Esophagus squamous epithelium (tissue), 4 donors: ENCODE measurements at regions not wholly inside any gene's neighbourhood (a gene's known extent, or its start where the extent isn't known, plus 50 kb on each side); places are given as distances from the start of the nearest gene placed in this dataset.

Source experiments
- POLR2A ChIP-seq, 4 donors: fragments of 450-650 bp; IDR thresholded peaks; one replicate each; pipeline ENCODE4 v1.6.1; 2017; ENCODE audit warnings: antibody characterized with exemption in 4 of 4, mild to moderate bottlenecking in 4 of 4, moderate library complexity in 3 of 4
- TF ChIP-seq, protein P1 (sequence below), 6 experiments: fragments of 450-650 bp in 4 of 6; fragments of 200-600 bp in 2 of 6; sonication (generic) in 2 of 6; IDR thresholded peaks; one replicate each; pipeline ENCODE4 v1.5.1; 2016 to 2019; ENCODE audit warnings: antibody characterized with exemption in 6 of 6, mild to moderate bottlenecking in 4 of 6, moderate library complexity in 4 of 6

DNA sequence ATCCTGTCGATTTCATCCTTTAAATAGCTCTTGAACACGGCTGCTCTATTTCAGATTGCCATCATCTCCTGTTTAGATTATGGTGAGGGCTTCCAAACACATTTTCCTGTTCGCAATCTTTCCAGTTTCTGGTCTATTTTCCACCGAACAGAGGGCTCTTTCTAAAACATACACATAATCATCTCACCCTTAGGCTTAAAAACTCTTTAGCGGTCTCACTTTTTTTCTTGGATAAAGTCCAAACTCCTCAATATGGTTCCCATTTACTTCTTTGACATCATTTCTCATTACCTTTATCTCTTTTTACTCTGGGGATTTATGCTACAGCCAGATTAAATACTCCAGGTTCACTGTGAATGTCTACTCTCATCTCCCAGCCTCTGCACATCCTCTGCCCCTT, 103.4 kb upstream of the STMND1 start:
- no peak for TF ChIP-seq POLR2A (IDR thresholded peaks at IDR 0.05)
- TF ChIP-seq, protein P1, sequence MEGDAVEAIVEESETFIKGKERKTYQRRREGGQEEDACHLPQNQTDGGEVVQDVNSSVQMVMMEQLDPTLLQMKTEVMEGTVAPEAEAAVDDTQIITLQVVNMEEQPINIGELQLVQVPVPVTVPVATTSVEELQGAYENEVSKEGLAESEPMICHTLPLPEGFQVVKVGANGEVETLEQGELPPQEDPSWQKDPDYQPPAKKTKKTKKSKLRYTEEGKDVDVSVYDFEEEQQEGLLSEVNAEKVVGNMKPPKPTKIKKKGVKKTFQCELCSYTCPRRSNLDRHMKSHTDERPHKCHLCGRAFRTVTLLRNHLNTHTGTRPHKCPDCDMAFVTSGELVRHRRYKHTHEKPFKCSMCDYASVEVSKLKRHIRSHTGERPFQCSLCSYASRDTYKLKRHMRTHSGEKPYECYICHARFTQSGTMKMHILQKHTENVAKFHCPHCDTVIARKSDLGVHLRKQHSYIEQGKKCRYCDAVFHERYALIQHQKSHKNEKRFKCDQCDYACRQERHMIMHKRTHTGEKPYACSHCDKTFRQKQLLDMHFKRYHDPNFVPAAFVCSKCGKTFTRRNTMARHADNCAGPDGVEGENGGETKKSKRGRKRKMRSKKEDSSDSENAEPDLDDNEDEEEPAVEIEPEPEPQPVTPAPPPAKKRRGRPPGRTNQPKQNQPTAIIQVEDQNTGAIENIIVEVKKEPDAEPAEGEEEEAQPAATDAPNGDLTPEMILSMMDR (IDR thresholded peaks at IDR 0.05): no peak
